Ammon's horn (tissue), 1 donor: ENCODE measurements at regions not wholly inside any gene's neighbourhood (a gene's known extent, or its start where the extent isn't known, plus 50 kb on each side); places are given as distances from the start of the nearest gene placed in this dataset.

Experiments used
- DNase-seq: peaks from one replicate; pipeline ENCODE4 v3.0.0-alpha.2; 2016; ENCODE audit warnings: low spot score

DNA sequence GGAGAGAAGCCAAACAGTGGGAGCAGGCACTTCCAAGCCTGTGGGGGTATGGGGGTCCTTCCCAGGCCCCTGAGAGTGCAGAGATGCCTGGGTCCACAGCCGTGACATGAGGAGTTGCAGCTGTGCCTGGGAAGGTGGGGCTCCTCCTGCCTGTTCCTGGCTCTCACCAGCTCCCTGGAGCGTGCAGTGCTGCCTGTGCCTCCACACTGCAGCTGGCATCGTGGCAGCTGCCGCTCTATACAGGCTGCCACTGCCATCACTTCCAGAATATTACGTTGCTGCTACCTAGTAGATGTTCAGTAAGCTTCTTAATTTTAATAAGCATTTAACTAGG lies 223.7 kb downstream of the KCNC2 start:
- no peak for DNase-seq

DNA sequence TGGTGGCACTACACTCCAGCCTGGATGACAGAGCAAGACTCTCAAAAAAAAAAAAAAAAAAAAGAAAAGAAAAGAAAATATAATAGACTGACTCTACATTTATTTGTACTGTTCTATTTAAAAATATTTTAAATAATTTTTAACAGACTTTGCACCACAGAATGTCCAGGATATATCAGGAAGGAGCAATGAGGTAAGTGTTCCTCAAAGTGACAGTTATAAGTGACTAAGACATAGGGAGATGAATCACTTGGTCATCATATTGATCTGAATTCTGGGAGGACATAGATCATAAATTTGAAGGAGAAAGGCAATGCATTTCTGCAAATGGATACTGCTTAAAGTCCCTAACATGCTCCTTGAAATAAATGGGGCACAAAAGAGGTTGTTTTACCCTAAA lies 221.5 kb downstream of the KCNC2 start:
- DNase-seq = no peak
